GM18873 (cell line): ENCODE measurements at regions not wholly inside any gene's neighbourhood (a gene's known extent, or its start where the extent isn't known, plus 50 kb on each side); places are given as distances from the start of the nearest gene placed in this dataset.

Experiments
- ATAC-seq: cut with Tn5 transposase; IDR thresholded peaks from one replicate; pipeline ENCODE4 v1.9.1; 2021; ENCODE audit warnings: mild to moderate bottlenecking, moderate library complexity, moderate number of reproducible peaks; ENCODE audit not compliant: unreplicated experiment, low FRiP score

- no peak for ATAC-seq
Measured at GRCh38 chr16:85162478-85163277, 50.4 kb upstream of the CIBAR2 start.

GRCh38 chr16:85163278-85164112 is 51.2 kb upstream of the CIBAR2 start:
- ATAC-seq: no peak

- no peak for ATAC-seq
Measured at GRCh38 chr16:85164431-85164830, 52.2 kb upstream of the CIBAR2 start.

GRCh38 chr16:85164838-85165516 is 52.7 kb upstream of the CIBAR2 start:
- no peak for ATAC-seq

- no peak for ATAC-seq
Measured at GRCh38 chr16:85165781-85166180, 53.5 kb upstream of the CIBAR2 start.

GRCh38 chr16:85166281-85166680 is 54.0 kb upstream of the CIBAR2 start:
- no peak for ATAC-seq

- ATAC-seq: no peak
Measured at GRCh38 chr16:85166699-85167588, 54.7 kb upstream of the CIBAR2 start.

- no peak for ATAC-seq
Measured at GRCh38 chr16:85167589-85168537, 55.6 kb upstream of the CIBAR2 start.

- ATAC-seq: no peak
Measured at GRCh38 chr16:85168732-85169256, 56.5 kb upstream of the CIBAR2 start.

- no peak for ATAC-seq
Measured at GRCh38 chr16:85169333-85170065, 57.2 kb upstream of the CIBAR2 start.

- no peak for ATAC-seq
Measured at GRCh38 chr16:85170066-85170491, 57.8 kb upstream of the CIBAR2 start.

- no peak for ATAC-seq
Measured at GRCh38 chr16:85170590-85171003, 58.3 kb upstream of the CIBAR2 start.

- no peak for ATAC-seq
Measured at GRCh38 chr16:85171004-85171758, 58.9 kb upstream of the CIBAR2 start.

GRCh38 chr16:85171759-85172454 is 59.6 kb upstream of the CIBAR2 start:
- ATAC-seq: no peak

- no peak for ATAC-seq
Measured at GRCh38 chr16:85172455-85173145, 60.3 kb upstream of the CIBAR2 start.
